GM18520 (cell line): ENCODE measurements at regions not wholly inside any gene's neighbourhood (a gene's known extent, or its start where the extent isn't known, plus 50 kb on each side); places are given as distances from the start of the nearest gene placed in this dataset.

ENCODE experiments used
- ATAC-seq: cut with Tn5 transposase; IDR thresholded peaks from one replicate; pipeline ENCODE4 v1.9.1; 2021; ENCODE audit not compliant: unreplicated experiment

- no peak for ATAC-seq
These were observed 58.6 kb downstream of the TMEM17 start for GRCh38 chr2:62447411-62447810.

GRCh38 chr2:62446491-62446890 lies 59.5 kb downstream of the TMEM17 start:
- no peak for ATAC-seq

DNA sequence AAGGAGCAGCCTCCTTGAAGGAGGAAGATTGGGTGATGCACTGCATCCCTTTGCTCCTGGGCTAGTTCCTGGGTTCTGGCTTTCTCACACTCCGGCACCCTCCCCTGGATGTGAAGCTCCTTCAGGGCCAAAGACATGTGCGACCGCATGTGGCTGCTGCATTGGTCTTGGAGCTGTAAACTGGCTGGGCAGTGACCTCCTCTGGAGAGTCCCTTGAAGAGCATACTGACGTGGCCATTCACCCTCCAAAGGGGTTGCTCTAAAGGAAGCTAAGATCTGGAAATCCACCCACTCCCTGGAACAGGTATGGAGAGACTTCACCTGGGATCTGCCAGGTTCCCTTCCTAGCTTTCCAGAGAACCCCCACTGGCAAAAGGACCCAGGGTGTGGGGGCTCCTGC lies 62.1 kb downstream of the TMEM17 start:
- ATAC-seq: no peak

DNA sequence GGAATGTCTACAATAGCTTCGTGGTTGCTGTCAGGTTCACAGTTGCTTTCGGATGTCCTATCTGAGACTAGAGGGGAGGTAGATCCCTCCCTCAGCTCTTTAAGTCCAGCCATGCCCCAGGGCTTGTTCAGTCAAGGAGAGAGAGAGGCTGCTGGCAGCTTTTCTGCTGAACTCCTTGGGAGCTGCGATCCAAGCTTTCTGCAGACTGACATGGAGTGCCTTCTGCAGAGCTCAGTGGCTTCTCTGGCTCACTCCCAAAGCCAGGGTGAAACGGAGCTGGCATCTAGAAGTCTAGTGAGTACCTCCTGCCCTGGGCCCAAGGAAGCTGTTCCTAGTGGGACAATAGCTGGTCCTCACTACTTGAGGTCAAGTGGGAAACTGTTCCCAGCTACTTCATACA lies 62.5 kb downstream of the TMEM17 start:
- no peak for ATAC-seq

DNA sequence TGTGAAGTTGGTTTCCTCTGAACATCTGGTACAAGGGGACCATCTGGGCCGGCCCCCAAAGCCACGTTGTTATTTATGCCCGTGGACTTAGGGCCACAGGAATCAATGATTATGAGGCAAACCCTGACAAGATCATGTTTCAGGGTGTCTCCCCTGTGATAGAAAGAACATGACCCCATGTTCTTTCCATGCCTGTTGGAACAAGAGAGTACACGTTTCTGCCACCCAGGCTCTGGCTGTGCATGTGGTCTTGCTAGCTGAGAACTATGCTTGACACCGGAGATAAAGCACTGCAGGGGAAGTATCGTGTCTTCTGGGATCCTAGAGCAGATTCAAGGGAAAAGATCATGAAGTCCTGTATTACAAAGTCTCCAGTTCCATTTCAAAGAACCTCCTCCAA lies 64.2 kb downstream of the TMEM17 start:
- ATAC-seq: no peak

- no peak for ATAC-seq
These were observed 64.6 kb downstream of the TMEM17 start for GRCh38 chr2:62441421-62441820.

GRCh38 chr2:62440281-62440946 lies 65.6 kb downstream of the TMEM17 start:
- ATAC-seq: no peak

DNA sequence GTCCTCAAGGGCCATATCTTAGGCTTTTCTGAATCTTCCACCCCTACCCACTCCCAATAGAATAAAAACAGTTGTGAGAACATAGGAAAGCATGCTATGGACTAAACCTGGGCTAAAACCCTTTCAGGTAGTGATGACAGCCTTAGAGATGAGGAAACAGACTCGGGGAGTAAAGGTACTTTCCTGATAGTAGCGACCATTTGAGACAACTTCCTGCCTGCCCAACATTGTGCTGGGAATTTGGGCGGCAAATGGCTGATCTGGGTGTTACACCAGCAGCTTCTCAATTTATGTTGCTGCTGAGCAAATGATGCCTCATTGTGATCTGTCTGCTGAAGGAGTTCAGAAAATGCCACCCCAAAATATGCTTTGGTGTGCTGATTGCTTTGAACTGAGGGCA lies 66.6 kb downstream of the TMEM17 start:
- no peak for ATAC-seq

- ATAC-seq: no peak
These were observed 68.2 kb downstream of the TMEM17 start for GRCh38 chr2:62437785-62438184.

- peak; percentile 68 for ATAC-seq
These were observed 70.3 kb downstream of the TMEM17 start for GRCh38 chr2:62435720-62436119.

GRCh38 chr2:62432407-62432806 lies 73.6 kb downstream of the TMEM17 start:
- no peak for ATAC-seq

- ATAC-seq: no peak
These were observed 74.5 kb downstream of the TMEM17 start for GRCh38 chr2:62431512-62431911.

- ATAC-seq: no peak
These were observed 75.8 kb downstream of the TMEM17 start for GRCh38 chr2:62430146-62430545.

- ATAC-seq: no peak
These were observed 78.8 kb downstream of the TMEM17 start for GRCh38 chr2:62427146-62427545.

DNA sequence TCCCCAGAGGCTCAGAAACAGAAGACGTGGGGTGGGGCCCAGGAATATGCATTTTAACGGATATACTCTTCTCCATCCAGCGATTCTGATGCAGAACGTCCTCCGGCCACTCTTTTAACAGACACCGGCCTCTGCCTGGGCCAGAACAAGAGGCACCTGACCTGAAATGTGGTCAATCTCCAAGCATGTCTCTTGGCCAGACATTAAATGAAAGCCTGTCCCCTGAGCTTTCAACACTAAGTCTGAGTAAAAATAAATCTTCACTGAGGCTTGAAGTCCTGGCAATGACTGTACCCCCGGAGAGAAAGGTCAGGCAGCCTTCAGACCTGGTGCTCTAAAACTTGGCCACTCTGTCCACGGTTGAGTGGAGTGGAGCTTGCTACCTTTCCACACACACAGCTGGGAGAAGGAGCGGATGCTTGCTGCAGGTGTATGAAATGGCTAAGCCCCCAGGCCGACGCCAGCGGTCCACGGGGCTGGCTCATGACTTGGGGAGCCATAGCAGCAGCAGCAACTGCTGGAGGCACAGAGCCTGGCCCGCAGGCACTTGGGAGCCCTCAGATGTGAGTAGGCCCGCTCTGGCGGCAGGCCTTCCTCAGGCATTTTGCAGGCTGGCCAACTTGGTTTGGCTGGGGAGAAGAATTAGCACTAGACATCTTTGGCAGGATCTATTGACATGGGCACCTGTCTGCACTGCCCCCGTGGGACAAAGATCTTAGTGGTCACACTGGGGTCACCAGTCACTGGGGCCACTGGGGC lies 79.7 kb downstream of the TMEM17 start:
- ATAC-seq: no peak

DNA sequence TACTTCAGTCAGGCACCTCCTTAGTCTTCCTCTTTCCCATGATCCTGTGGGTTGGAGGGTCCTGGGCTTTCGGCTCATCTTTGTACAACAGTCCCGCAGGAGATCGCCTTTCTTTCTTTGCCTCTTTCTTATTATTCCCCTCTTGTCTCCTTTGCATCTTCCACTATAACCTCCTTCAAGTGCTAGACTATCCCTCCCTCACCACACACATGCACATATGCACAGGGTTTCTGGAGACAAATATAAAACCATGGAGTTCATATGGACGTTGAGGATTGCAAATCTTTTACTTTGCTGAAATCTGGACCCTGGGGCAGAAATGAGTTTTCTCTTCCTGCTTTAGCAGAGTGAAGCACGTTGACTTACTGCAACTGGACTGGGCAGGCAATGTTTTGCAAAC lies 80.3 kb downstream of the TMEM17 start:
- ATAC-seq: no peak

- no peak for ATAC-seq
These were observed 81.1 kb downstream of the TMEM17 start for GRCh38 chr2:62424899-62425298.

GRCh38 chr2:62423883-62424458 lies 82.0 kb downstream of the TMEM17 start:
- no peak for ATAC-seq

- ATAC-seq: no peak
These were observed 82.8 kb downstream of the TMEM17 start for GRCh38 chr2:62423235-62423634.

- ATAC-seq: no peak
These were observed 90.5 kb downstream of the TMEM17 start for GRCh38 chr2:62415518-62415917.

GRCh38 chr2:62415019-62415431 lies 91.0 kb downstream of the TMEM17 start:
- ATAC-seq: peak; percentile 85

DNA sequence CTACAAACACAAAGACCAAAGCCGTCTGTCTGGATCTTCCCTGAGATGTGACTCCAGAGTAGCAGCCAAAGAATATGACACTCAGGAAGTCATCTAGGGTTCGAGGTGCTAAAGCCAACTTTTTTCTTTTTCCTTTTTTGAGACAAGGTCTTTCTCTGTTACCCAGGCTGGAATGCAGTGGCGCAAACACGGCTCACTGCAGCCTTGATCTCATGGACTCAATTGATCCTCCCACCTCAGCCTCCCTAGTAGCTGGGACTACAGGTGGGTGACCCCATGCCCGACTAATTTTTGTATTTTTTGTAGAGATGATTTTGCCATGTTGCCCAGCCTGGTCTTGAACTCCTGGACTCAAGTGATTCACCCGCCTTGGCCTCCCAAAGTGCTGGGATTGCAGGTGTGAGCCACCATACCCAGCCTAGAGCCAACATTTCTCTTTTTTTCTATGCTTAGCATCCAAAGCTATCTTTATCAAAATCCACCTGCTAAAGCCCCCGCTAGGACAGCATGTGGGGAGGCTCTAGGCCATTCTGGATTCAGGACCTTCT lies 92.8 kb downstream of the TMEM17 start:
- no peak for ATAC-seq
